HG02763 (cell line): ENCODE measurements at regions not wholly inside any gene's neighbourhood (a gene's known extent, or its start where the extent isn't known, plus 50 kb on each side); places are given as distances from the start of the nearest gene placed in this dataset.
"Not testable (repeated sequence)": the region's sequence is repeated elsewhere in the genome, so short reads cannot be mapped to it uniquely, and the experiment has no call there.

Experiments
- ATAC-seq: cut with Tn5 transposase; IDR thresholded peaks from one replicate; pipeline ENCODE4 v1.9.1; 2021; ENCODE audit warnings: mild to moderate bottlenecking, moderate library complexity; ENCODE audit not compliant: unreplicated experiment

- ATAC-seq: no peak
Measured at GRCh38 chr1:195851804-195852203, 756.4 kb downstream of the KCNT2 start.

GRCh38 chr1:195851016-195851601, 757.1 kb downstream of the KCNT2 start:
- no peak for ATAC-seq

GRCh38 chr1:195849180-195849579, 759.1 kb downstream of the KCNT2 start:
- no peak for ATAC-seq

- ATAC-seq: not testable (repeated sequence)
Measured at GRCh38 chr1:195847957-195848875, 760.0 kb downstream of the KCNT2 start.

- no peak for ATAC-seq
Measured at GRCh38 chr1:195831789-195832188, 776.5 kb downstream of the KCNT2 start.

GRCh38 chr1:195828325-195828724, 779.9 kb downstream of the KCNT2 start:
- ATAC-seq: no peak

GRCh38 chr1:195820925-195821324, 787.3 kb downstream of the KCNT2 start:
- ATAC-seq: no peak

- ATAC-seq: no peak
Measured at GRCh38 chr1:195806060-195806459, 802.2 kb downstream of the KCNT2 start.

GRCh38 chr1:195804547-195804946, 803.7 kb downstream of the KCNT2 start:
- no peak for ATAC-seq

- no peak for ATAC-seq
Measured at GRCh38 chr1:195799016-195799415, 809.2 kb downstream of the KCNT2 start.

- ATAC-seq: no peak
Measured at GRCh38 chr1:195794225-195794624, 814.0 kb downstream of the KCNT2 start.

GRCh38 chr1:195791796-195792195, 816.4 kb downstream of the KCNT2 start:
- ATAC-seq: no peak

GRCh38 chr1:195790514-195791168, 817.6 kb downstream of the KCNT2 start:
- ATAC-seq: no peak

- ATAC-seq: no peak
Measured at GRCh38 chr1:195789321-195789720, 818.9 kb downstream of the KCNT2 start.

- ATAC-seq: no peak
Measured at GRCh38 chr1:195788721-195789120, 819.5 kb downstream of the KCNT2 start.

- ATAC-seq: no peak
Measured at GRCh38 chr1:195785830-195786229, 822.4 kb downstream of the KCNT2 start.

- no peak for ATAC-seq
Measured at GRCh38 chr1:195773931-195774330, 834.3 kb downstream of the KCNT2 start.

- no peak for ATAC-seq
Measured at GRCh38 chr1:195769461-195769860, 838.8 kb downstream of the KCNT2 start.

- ATAC-seq: no peak
Measured at GRCh38 chr1:195768936-195769335, 839.3 kb downstream of the KCNT2 start.

GRCh38 chr1:195768377-195768776, 839.9 kb downstream of the KCNT2 start:
- no peak for ATAC-seq

- no peak for ATAC-seq
Measured at GRCh38 chr1:195766709-195767108, 841.5 kb downstream of the KCNT2 start.

- no peak for ATAC-seq
Measured at GRCh38 chr1:195765099-195765498, 843.1 kb downstream of the KCNT2 start.
